Trophoblast cell (in vitro differentiated cells and primary cell): ENCODE measurements at regions not wholly inside any gene's neighbourhood (a gene's known extent, or its start where the extent isn't known, plus 50 kb on each side); places are given as distances from the start of the nearest gene placed in this dataset.

Experiments
- DNase-seq, 2 donors: peaks; one replicate each; pipeline ENCODE4 v3.0.0-alpha.2; 2016
- H2AFZ ChIP-seq: 2 replicates; pipeline ENCODE4 v1.6.1; 2013; ENCODE audit warnings: low read length, moderate library complexity, mild to moderate bottlenecking; ENCODE audit not compliant: insufficient read depth, poor library complexity
- H2AK5ac ChIP-seq: 2 replicates; pipeline ENCODE4 v1.6.1; 2013; ENCODE audit warnings: mild to moderate bottlenecking, low read length
- H2BK120ac ChIP-seq: 2 replicates; pipeline ENCODE4 v1.6.1; 2013; ENCODE audit warnings: low read length, mild to moderate bottlenecking, moderate library complexity; ENCODE audit not compliant: insufficient read depth, poor library complexity
- H2BK12ac ChIP-seq: 2 replicates; pipeline ENCODE4 v1.6.1; 2013; ENCODE audit warnings: mild to moderate bottlenecking, low read length, moderate library complexity
- H2BK5ac ChIP-seq: 2 replicates; pipeline ENCODE4 v1.6.1; 2013; ENCODE audit warnings: low read length, low read depth, moderate library complexity, mild to moderate bottlenecking; ENCODE audit not compliant: poor library complexity
- H3K14ac ChIP-seq: 2 replicates; pipeline ENCODE4 v1.6.1; 2013; ENCODE audit warnings: mild to moderate bottlenecking, low read length
- H3K18ac ChIP-seq: 2 replicates; pipeline ENCODE4 v1.6.1; 2013; ENCODE audit warnings: mild to moderate bottlenecking, low read length
- H3K23ac ChIP-seq: 2 replicates; pipeline ENCODE4 v1.6.1; 2013; ENCODE audit warnings: low read length
- H3K27ac ChIP-seq: 2 replicates; pipeline ENCODE4 v1.5.1; 2013; ENCODE audit warnings: low read depth, mild to moderate bottlenecking, inconsistent platforms, low read length, moderate library complexity
- H3K27me3 ChIP-seq: 2 replicates; pipeline ENCODE4 v1.6.1; 2013; ENCODE audit warnings: inconsistent platforms, mild to moderate bottlenecking, low read length, moderate library complexity; ENCODE audit not compliant: insufficient read depth
- H3K36me3 ChIP-seq, 2 experiments: 1 replicate in 1 of 2; 2 replicates in 1 of 2; pipeline ENCODE4 v1.6.1; 2013; ENCODE audit warnings: low read length in 2 of 2, mild to moderate bottlenecking in 2 of 2, moderate library complexity in 1 of 2; ENCODE audit not compliant: insufficient read depth in 2 of 2, control insufficient read depth in 1 of 2
- H3K4ac ChIP-seq: 2 replicates; pipeline ENCODE4 v1.6.1; 2013; ENCODE audit warnings: low read depth, mild to moderate bottlenecking, low read length, moderate library complexity
- H3K4me1 ChIP-seq, 2 experiments: 1 replicate in 1 of 2; 2 replicates in 1 of 2; pipeline ENCODE4 v1.6.1; 2013; ENCODE audit warnings: low read length in 2 of 2, mild to moderate bottlenecking in 2 of 2, moderate library complexity in 1 of 2; ENCODE audit not compliant: insufficient read depth in 2 of 2, control insufficient read depth in 1 of 2
- H3K4me2 ChIP-seq: 2 replicates; pipeline ENCODE4 v1.6.1; 2013; ENCODE audit warnings: inconsistent platforms, mild to moderate bottlenecking, low read length, moderate library complexity
- H3K4me3 ChIP-seq: 2 replicates; pipeline ENCODE4 v1.5.1; 2013; ENCODE audit warnings: mild to moderate bottlenecking, low read depth, low read length, inconsistent platforms
- H3K79me1 ChIP-seq: one replicate; pipeline ENCODE4 v1.6.1; 2013; ENCODE audit warnings: low read length
- H3K79me2 ChIP-seq: 2 replicates; pipeline ENCODE4 v1.6.1; 2013; ENCODE audit warnings: low read length, mild to moderate bottlenecking; ENCODE audit not compliant: control insufficient read depth, insufficient read depth, poor library complexity
- H3K9ac ChIP-seq: 2 replicates; pipeline ENCODE4 v1.6.1; 2013; ENCODE audit warnings: mild to moderate bottlenecking, low read length
- H3K9me3 ChIP-seq: 2 replicates; pipeline ENCODE4 v1.6.1; 2013; ENCODE audit warnings: low read depth, mild to moderate bottlenecking, control low read depth, inconsistent platforms, low read length; ENCODE audit not compliant: insufficient read depth
- H4K12ac ChIP-seq: 2 replicates; pipeline ENCODE4 v1.6.1; 2013; ENCODE audit warnings: low read depth, mild to moderate bottlenecking, low read length, moderate library complexity
- H4K8ac ChIP-seq: 2 replicates; pipeline ENCODE4 v1.6.1; 2013; ENCODE audit warnings: low read depth, mild to moderate bottlenecking, low read length, moderate library complexity
- H4K91ac ChIP-seq: one replicate; pipeline ENCODE4 v1.6.1; 2013; ENCODE audit warnings: low read depth, mild to moderate bottlenecking, low read length, moderate library complexity
- WGBS: extraction: QIAGEN DNeasy Blood & Tissue Kit; methylation state at CpG from one replicate; pipeline ENCODE4 v1.1.7; 2013; ENCODE audit warnings: missing lambda C conversion rate; ENCODE audit not compliant: insufficient read length, insufficient coverage; ENCODE audit errors: extremely low coverage; 5-methylcytosine and 5-hydroxymethylcytosine counted together

DNA sequence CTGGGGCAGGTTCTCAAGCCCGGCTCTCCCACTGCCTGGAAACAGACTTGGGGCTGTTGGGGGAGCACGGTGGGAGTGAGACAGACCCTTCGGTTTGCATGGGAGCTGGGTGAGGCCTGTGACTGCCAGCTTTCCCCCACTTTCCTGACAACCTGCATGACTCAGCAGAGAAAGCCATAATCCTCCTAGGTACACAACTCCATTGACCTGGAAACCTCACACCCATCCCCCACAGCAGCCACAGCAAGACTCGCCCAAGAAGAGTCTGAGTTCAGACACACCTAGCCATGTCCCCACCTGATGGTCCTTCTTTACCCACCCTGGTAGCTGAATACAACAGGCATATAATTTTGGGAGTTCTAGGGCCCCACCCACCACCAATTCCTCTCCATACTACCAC is 57.6 kb upstream of the UBQLN2 start:
- no peaks in the 10 kb centered on the region for H3K36me3 ChIP-seq
- no peak overlapping the region for H3K9ac ChIP-seq
- no peak for DNase-seq
- no peak overlapping the region for H3K27ac ChIP-seq
- H2BK5ac ChIP-seq, result no peak overlapping the region
- no peak overlapping the region for H4K12ac ChIP-seq
- H3K4me1 ChIP-seq, result peaks cover 0 to 4% of the 10 kb centered on the region in 2 experiments
- peaks cover 2% of the 10 kb centered on the region for H3K79me1 ChIP-seq
- H2AFZ ChIP-seq, result no peak overlapping the region
- H2BK120ac ChIP-seq, result no peak overlapping the region
- H3K27me3 ChIP-seq, result no peaks in the 10 kb centered on the region
- H2BK12ac ChIP-seq, result no peak overlapping the region
- no peak overlapping the region for H3K4me2 ChIP-seq
- WGBS, result no CpG with 5 or more reads among the region's 4 CpGs
- no peak overlapping the region for H3K4ac ChIP-seq
- H4K91ac ChIP-seq, result no peak overlapping the region
- H3K18ac ChIP-seq, result no peak overlapping the region
- no peaks in the 10 kb centered on the region for H3K9me3 ChIP-seq
- H3K23ac ChIP-seq, result no peak overlapping the region
- no peaks in the 10 kb centered on the region for H3K79me2 ChIP-seq
- H2AK5ac ChIP-seq, result no peak overlapping the region
- H3K14ac ChIP-seq, result no peak overlapping the region
- no peak overlapping the region for H3K4me3 ChIP-seq
- H4K8ac ChIP-seq, result no peak overlapping the region
